Activated CD4-positive, alpha-beta T cell treated with anti-CD3 and anti-CD28 coated beads, Interleukin-2, amount 50 U/mL, for 4 hours (primary cell): ENCODE measurements at regions not wholly inside any gene's neighbourhood (a gene's known extent, or its start where the extent isn't known, plus 50 kb on each side); places are given as distances from the start of the nearest gene placed in this dataset.

Experiments used
- DNase-seq, 2 experiments: peaks; one replicate each; pipeline ENCODE4 v3.0.0-alpha.2; 2020

DNA sequence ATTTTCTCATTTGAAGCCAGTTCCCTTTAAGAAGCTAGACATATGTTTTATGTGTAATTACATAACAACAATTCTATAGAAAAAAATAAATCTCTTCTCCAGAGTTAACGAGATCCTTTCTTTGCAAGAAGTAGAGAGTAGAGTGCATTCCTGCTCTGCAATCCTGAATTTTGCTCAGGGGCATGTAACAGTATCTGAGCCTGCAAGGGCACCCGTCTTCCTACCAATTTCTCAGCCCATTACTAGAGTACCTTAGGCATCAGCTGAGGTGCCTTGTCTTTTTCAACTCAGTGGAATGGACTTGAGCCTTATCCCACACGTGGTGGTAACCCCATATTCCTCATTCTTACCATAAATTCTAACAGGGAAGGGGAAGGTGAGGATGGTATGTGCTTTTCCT lies 205.9 kb downstream of the IKZF2 start:
- DNase-seq = no peak

DNA sequence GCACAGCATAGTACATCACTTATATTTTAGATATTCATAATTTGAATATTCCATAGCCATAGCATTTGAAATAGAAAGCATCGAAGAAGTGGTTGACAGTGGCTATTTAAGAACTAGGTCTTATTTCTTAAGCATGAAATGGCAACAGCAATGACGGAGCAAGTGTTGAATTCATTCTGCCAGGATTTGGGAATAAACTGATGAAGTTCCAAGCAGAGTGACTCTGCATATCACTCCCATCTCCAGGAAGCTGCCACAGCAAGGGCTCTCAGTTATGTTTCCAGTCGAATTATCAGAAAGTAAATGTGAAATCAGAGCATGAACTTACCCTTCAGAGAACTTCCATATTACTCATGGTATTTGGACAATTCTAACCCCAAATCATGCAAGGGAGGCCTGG lies 208.1 kb downstream of the IKZF2 start:
- no peak for DNase-seq

DNA sequence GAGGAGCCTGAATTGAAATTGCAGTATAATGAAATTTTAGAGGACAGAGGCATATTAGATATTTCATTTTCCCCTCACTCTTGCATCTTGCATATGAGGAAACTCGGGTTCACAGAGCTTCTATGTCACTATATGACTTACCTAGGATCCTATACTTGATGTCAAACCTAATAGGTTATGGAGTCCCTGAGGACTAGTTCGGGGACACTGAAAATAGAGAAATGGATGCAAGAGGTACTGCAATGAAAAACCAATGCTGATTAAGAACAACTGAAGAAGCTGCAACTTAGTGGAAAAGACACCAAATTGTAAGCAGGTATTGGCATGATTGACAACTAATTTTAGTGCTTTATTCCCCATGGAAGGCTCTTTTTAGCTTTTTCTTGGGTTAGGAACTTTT lies 210.1 kb downstream of the IKZF2 start:
- no peak for DNase-seq

DNA sequence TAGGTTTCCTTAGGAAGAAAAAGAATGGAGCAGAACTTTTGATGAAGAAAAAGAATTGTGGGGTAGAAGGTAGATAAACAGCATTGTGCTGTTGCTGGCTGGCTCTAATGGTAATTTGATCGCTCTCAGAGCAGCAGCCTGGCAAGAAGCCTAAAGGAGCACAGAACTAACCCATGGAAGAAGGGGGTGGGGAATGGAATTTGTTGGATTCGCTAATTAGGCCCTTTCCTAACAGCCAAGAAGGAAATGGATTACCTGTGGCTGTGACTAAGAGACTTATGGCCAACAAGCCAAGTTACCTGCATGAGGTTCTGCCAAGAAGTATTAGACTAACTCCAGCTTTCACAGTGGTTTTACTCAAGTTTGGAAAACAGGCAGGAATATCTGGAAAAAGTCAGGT lies 210.6 kb downstream of the IKZF2 start:
- no peak for DNase-seq

DNA sequence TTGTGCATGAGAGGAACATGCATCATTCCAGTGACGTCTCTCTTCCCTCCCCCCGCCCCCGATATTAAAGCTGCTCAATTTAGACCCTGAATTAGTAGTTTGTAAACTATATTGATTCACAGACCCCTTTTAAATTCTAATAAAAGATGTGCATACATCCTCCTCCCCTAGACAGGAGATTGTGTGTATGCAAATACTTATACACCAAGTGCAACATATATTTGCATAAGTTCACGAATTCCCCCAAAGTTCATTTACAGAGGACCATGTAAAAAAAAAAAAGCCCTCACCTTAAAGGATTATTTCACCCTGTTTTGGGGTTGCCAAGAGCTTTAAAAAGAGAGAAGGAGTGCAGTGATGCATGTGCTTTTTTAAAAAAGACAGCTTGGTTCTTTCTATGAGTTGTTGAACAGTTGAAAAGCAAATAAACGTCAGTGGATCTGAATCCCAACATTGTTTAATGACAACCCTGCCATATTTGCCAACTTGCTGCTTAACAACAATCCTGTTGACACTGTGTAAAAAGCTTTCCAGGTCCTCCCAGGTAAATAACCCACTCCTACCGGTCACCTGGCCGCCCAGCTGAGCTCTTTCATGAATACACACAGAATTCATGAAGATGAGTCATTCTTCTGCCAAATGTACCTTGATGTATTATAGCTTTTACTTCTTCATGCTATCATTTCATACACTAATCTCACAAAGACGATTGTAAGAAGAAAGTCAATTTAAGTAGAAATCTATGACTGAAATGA lies 211.5 kb downstream of the IKZF2 start:
- no peak for DNase-seq

DNA sequence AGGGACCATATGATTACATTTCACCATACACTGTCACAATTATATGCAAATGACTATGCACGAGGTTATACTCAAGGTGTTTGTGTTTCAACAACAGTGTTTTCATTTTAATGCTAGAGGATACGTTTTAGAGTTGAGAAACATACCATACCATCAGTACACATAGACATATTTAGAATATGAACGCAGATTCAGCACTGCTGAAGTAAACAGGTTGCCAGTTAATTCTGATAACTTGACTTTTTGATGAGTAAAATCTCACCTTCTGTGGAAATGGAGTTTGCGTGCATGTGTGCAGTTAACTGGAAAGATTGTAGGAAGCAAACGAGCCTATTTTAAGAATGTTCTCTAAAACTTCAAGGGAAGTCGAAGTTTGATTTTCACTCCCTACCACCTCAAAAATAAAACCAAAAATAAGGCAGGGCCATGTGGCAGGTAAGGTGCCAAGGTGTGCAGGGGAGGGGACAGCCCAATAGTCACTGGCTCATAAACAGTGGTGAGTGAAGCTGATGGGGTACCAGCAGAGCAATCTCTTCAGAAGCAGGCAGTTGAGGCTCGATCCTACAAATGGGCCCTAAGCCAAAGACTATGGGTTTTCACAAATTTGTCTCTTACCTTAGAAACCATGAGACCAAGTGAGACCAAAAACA lies 213.1 kb downstream of the IKZF2 start:
- no peak for DNase-seq

DNA sequence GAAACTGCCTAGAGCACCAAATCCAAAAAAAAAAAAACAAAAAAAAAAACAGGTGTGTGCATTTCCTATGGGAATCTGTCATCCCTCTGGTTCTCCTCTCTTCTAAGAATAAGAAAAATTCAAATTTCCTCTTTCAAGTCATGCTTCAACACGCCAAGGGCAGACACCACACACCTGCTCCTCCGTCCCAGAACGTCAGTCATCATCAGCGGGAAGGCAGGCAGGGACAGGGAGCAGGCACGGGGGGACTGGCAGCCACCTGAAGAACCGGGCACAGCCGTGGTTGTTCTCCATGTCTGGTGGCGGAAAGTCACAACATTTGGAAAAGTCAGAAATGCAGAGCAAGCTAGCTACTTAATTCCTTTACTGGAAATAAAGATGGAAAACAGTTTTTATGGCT lies 214.8 kb downstream of the IKZF2 start:
- DNase-seq = no peak

DNA sequence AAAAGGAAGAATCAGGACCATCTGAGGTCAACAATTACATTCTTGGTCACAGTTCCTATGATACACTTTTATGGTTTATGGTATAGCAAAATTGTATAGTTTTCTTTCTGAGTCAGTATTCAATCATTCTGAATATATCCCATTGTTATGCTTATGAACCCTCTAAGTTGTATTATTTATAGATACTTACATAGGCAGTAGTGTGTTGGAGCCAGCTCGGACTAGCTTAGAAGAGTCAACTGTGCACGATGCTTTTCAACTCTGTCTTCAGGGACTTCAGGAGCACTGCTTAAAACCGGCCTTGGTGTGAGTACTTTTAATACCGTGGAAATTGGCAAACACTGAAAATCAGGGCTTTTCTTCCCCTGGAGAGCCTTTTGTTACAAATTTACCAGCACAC lies 215.7 kb downstream of the IKZF2 start:
- DNase-seq = no peak

DNA sequence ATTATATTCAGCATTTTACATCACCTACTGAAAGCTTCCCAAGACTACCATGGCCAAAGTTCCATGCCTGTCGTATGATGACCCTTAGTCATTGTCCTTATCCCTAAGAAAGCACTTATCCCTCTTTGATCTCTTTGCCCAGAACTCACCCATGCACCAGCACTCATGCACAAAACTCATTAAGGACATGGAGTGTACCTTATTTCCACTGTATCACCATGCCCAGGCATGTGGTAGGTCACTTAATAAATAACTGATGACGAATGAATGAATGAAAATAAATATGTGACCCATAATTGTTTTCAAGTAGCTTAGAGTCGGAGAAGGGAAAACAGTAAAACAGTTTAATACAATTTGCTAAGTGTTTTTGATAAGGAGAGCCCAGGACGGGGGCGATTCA lies 220.1 kb downstream of the IKZF2 start:
- no peak for DNase-seq

DNA sequence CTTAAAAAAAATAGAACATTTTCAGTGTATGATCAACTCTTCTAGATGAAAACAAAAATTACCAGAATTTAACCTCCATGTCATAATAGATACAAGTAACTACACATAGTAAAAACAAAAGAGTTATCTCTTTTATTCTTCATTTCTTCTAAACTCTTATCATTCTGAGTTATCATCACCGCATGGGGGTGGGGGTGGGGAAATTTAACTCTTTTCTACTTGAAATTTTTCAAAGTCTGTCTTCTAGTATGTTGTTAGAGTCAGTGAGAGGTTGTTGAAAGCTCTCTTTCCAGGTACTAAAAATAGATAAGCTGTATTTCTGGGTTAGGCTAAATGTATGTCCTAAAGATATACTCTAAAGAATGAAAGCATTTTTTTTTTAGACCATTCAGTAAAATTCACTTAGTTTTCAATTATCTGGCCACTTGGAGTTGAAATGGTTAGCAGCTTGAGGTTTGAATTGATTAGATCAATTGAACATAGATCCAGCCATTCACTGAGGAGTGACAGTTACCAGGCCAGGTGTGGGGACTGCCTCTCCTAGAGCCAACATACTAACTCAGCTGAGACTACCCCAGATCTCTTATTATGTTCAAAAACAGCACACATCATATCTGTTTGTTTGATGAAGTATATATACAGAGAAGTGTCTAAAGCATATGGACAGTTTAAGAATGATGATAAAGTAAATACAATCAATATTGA lies 220.7 kb downstream of the IKZF2 start:
- DNase-seq = no peak

DNA sequence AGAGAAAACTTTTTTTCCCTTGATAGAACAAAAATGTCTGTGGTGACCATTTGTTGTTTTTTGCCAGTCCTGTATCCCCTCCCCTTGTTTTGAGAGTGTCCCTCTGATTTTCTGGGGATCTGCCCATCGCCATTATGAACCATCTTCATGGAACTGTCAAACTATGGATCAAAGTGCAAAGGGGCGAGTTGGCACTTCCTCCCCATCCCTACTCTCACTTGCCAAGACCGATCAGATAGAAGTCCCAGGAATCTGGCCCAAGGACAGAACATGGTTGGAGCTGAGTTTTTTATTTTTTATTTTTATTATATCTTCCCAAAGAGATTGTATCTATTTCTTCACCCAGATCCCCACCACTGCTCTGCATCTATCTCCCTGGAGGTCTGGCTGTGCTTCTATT lies 221.4 kb downstream of the IKZF2 start:
- DNase-seq = no peak

DNA sequence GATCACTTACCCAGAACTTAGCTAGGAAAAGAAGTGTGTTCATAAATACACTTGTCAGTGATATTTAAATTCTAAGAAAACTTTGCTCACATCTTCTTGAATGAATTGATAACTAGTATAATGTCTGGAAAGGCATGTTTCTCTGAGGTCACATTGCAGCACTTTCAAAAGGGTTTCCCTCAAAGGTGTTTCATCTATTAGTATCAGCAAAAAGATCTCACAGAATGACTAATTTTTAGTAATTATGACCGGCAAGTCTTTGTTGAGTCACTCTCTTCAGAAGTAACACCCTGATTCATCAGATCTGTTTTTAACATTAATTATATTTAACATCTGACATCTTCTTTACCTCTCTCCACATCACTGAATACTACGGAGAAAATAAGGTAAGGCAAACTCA lies 222.3 kb downstream of the IKZF2 start:
- no peak for DNase-seq

DNA sequence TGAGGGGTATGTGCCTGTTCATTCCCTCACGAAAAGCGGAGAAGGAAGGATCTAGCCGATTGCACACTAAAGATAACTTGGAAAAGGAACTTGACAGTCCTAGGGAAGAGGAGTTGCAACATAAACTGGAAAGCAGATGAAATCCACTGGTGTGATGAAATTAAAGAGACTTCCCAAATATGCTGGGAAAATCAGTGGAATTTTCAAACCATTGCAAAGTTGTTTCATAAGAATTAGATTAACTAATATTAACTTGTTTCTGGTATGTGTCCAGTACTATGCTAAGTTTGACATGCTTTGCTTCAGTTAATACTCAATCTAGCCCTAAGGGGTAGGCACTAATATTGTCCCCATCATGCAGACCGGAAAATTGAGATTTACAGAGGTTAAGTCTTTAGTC lies 222.7 kb downstream of the IKZF2 start:
- no peak for DNase-seq

DNA sequence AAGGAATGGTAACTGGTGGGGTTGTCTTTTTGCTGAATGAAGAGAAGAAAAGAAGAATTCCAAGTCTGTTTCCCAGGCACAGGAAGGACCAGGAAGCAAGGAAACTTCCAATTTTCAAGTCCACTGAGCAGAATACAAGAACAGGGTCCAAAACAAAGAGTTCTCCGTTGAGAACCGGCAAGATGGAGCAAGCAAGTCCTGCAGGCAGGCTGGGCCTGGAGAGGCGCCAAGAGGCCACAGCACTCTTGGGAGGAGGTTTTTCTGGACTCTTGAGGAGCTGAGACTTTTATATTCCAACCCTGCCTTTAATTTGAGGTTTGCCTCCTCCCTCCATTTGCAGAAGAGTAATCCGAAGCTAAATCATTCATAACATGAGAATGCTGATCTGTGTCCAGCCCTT lies 224.5 kb downstream of the IKZF2 start:
- no peak for DNase-seq

DNA sequence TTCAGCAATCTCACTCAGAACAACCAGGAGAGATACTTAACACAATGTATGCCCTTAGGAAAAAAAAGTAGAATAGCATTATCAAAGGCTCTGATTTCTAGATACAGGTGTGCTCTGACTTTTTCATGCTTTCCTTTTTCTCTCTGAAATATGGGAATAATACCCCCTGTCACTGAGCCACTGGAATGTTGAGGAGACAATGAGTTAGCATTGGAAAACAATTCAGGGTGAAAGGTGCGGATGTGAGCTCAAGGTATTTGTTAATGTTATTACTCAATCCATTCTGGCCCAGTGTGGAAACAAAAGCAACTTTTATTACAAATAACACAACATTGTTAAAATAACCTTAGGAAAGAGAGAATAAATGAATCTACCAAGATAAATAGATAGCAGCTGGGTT lies 228.0 kb downstream of the IKZF2 start:
- DNase-seq = no peak

DNA sequence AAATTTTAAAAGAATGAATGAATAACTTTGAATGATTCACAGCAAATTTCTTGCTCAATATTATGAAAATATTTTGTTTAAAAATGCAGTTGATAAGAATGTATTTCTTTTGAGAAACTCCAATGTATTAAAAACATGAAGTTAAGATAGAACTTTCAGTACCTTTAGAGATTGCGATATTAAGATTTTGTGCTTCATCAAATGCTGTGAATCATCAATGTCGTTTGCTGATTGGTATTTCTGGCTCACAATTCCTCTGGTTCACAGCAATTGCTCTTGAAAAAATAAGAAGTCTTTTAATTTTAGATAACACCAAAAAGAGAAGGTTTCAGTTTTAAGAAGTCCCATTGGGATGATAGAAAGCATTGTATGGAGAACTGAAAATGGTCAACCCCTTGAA lies 228.7 kb downstream of the IKZF2 start:
- DNase-seq = no peak

DNA sequence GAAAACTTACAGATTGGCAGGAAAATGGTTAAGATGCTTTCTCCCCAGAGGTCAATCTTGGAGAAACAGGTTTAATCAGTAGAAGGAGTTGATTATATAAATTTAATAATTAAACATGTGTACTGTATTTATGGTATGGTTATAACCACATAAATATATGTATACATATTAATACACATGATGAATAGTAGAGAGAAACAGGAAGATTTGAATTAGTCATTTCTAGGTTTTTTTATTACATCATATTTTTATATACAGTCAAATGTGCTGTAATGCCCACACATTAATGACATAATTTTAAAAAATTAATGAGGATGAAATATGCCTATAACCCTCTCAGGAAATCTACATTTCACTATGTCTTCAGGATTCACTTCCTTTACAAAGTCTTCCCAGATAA lies 229.7 kb downstream of the IKZF2 start:
- no peak for DNase-seq

DNA sequence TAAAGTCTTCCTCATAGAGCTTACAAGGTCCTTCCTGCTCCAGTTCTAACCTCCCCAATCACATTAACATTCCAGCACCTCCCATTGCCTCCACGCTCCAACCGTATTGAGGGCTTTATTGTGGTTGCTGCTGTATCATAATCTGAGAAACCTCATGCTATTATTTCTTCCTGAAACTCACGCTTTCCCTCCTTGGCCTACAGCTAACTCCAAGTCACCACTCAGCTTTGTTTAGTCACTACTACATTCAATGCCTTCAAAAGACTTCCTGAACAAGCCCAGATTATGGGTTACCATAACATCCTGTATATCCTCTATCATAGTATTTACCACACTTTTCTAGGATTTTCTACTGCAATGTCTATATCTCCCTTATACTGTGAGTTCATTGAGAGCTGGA lies 230.4 kb downstream of the IKZF2 start:
- no peak for DNase-seq

DNA sequence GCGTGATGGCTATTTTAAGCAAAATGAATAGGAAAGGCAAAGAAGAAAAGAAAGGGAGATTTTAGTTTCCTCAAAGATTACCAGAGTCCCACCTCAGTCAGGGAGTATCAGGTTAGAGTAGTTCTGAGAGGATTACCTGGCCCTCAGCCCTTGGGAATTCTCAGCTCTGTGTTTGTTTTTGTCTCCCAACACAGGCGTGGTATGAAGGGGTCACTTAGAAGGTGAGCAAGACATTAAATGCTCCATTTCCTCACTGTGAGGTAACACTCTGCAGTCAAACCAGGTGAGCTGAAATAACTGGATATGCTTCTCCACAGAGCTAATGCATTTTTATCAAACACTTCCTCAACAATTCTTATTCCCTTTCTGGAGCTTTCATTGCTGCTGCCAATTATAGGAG lies 232.2 kb downstream of the IKZF2 start:
- DNase-seq = no peak

DNA sequence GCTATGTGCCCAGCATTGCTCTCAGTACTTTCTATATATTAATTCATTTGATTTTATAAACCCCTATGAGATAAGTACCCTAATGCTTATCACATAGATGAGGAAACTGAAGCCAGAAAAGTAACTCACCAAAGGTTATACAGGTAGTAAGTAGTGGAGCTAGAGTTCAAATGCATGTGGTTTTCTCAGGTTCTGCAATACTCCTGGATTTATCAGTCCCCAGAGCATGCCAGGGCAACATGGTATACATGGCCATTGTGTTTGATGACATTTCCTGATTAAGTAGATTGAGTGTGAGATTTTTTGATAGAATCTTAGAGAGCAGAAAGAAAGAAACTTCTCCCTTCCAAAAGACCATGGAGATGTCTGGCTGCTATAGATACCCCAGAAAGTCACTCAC lies 233.1 kb downstream of the IKZF2 start:
- DNase-seq = no peak

DNA sequence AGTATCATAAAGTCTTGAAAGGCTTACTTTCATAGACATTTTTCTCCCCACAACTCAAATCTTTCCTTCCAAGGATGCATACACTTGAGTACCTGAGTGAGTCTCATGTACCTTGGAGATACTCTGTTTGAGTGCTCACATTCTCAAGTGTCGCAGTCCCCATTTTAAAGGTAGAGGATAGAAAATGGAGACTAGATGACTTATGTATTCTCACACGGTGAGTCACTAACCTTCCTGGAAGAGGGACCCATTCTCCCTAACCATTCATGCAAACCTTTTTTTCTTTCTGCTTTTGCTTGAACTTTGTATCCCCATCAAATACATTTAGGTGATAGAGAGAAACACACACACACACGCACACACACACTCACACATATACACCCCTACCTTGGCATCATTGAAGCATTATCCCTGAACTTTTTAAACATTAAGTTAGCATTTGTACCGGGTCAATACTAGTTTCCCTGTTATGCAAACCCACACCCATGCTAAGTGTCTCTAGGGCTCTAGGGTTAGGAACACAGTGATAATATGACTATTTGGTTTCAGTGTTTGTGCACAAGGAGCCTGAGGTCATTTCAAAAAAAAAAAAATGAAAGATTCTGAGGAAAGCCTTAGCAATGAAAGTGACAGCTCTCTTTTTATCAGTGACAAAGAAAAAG lies 236.2 kb downstream of the IKZF2 start:
- no peak for DNase-seq

DNA sequence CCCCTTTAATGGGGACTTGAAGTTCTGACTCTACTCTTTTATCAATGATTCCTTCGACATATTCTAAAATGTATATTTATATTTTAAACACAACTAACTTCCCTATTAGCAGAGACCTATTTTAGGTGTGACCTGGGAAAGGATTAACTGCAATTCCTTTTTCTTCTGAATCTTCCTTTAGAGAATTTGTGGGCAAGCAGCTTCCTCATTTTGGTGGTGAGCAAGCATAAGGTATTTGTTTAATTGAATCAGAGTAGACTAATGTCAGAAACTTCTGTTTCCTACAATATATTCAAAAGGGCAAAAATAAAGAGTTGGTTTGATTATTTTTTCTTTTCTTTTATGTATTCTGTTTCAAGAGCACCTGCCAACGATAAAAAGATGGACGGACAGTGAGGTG lies 237.0 kb downstream of the IKZF2 start:
- no peak for DNase-seq

DNA sequence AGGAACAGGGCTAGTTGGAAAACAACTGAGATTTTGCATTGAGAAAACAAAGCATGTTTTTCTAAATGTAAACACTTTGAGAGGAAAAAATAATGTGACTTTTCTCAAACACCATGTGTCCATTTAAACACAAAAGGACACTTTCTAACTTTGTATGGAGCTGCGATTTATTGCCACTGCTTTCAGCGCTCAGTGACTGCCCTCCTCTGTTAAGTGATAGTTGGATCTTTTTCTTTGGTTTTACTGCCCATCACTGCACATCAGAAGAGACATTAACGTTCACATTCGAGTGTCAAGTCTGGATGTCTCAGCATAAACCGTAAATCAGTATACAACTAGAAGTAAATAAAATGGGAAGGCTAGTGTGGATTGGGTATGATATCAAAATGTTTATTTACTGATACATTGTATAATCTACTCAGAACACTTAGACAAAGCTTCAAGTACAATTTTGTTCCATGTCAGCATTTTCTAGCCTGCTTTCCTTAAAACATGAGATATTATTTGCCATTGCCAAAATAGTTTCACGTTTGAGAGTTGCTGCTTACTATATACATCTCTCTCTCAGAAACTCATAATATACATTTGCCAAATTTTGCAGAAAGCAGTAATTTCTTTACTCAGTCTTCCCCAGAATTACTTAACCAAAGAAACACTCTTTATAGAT lies 237.6 kb downstream of the IKZF2 start:
- no peak for DNase-seq
